ENCODE measurements at regions not wholly inside any gene's neighbourhood (a gene's known extent, or its start where the extent isn't known, plus 50 kb on each side); places are given as distances from the start of the nearest gene placed in this dataset.

DNA sequence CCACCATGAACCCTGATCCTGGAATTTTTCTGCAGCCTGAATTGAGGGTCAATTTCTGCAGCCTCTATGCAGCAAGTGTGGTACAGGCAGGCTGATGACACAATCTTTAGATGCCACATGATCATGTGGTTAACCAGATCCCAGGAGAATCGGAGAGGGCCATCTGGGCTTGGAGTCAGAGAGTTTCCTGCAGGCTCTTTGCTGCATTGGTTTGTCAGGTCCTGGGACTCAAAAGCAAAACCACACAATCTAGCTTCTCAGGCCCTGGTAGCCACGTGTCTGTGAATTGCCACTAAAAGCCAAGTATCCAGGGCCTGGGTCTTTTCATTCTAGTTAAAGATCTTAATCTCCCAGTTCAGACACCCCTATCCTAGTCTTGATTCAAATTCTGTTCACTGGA is 464.5 kb downstream of the BCOR start:
- 51% methylated on average over 2 of the region's 2 CpGs; no CpG with 5 or more reads in 1 of the 2 donors for WGBS, 2 donors (ENCODE audit: low coverage in 1 of 2)
- Histone ChIP-seq H3K27me3 (no peaks in the 10 kb centered on the region), H3K4me3 (no peak overlapping the region), H3K27ac (no peak overlapping the region), H3K36me3 (no peaks in the 10 kb centered on the region), H3K4me1 (no peaks in the 10 kb centered on the region), H3K9me3 (no peaks in the 10 kb centered on the region)
- in situ Hi-C loops (cut with MboI; ENCODE audit: low pct_ligation_motif_present in 1 of 4, low pct_unique_long_range_greater_than_20kb in 1 of 4, low sequenced_read_pairs in 3 of 4) (no loop called here), intact Hi-C loops (cut with DNase I; ENCODE audit: low total_unique reads) (loop anchor here (10.0 kb wide), 1 partner anchor 2002 kb away; no protein-coding TSS in a partner anchor)
- no peak for DNase-seq
- no peak for TF ChIP-seq EP300 (IDR thresholded peaks at IDR 0.05; ENCODE audit: low read depth)
- TF ChIP-seq POLR2A (IDR thresholded peaks at IDR 0.05): no peak
- TF ChIP-seq, protein P1, sequence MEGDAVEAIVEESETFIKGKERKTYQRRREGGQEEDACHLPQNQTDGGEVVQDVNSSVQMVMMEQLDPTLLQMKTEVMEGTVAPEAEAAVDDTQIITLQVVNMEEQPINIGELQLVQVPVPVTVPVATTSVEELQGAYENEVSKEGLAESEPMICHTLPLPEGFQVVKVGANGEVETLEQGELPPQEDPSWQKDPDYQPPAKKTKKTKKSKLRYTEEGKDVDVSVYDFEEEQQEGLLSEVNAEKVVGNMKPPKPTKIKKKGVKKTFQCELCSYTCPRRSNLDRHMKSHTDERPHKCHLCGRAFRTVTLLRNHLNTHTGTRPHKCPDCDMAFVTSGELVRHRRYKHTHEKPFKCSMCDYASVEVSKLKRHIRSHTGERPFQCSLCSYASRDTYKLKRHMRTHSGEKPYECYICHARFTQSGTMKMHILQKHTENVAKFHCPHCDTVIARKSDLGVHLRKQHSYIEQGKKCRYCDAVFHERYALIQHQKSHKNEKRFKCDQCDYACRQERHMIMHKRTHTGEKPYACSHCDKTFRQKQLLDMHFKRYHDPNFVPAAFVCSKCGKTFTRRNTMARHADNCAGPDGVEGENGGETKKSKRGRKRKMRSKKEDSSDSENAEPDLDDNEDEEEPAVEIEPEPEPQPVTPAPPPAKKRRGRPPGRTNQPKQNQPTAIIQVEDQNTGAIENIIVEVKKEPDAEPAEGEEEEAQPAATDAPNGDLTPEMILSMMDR (IDR thresholded peaks at IDR 0.05): no peak
- no peak for TF ChIP-seq POLR2AphosphoS5 (IDR thresholded peaks at IDR 0.05)

DNA sequence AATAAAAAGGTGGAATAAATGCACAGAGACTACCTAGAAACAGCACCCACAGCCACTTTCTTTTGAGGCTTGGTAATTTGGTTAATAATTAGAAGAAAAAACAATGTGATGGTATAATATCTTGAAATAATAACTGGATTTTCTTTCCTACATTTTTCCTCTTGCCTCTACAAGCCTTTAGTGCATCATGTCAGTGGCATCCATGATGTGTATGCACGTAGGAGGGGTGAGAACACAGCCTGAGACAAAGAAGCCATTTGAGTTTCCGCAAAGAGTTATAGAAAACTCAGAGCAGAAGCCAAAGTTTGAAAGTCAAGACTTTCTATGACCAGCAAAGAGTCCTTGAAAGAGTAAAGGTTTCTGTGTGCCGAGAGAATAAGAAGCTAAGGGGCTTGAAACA is 461.3 kb downstream of the BCOR start:
- Histone ChIP-seq H3K9me3 (no peaks in the 10 kb centered on the region), H3K4me1 (no peaks in the 10 kb centered on the region), H3K27me3 (no peaks in the 10 kb centered on the region), H3K27ac (no peak overlapping the region), H3K36me3 (no peaks in the 10 kb centered on the region), H3K4me3 (no peak overlapping the region)
- intact Hi-C loops (cut with DNase I; ENCODE audit: low total_unique reads): loop anchor here (10.0 kb wide), 1 partner anchor 1998 kb away; no protein-coding TSS in a partner anchor
- in situ Hi-C loops (cut with MboI; ENCODE audit: low pct_ligation_motif_present in 1 of 4, low pct_unique_long_range_greater_than_20kb in 1 of 4, low sequenced_read_pairs in 3 of 4): no loop called here
- TF ChIP-seq POLR2A (IDR thresholded peaks at IDR 0.05): no peak
- no peak for TF ChIP-seq POLR2AphosphoS5 (IDR thresholded peaks at IDR 0.05)
- TF ChIP-seq, protein P1 (IDR thresholded peaks at IDR 0.05): no peak
- TF ChIP-seq EP300 (IDR thresholded peaks at IDR 0.05; ENCODE audit: low read depth): no peak
- 94 to 100% methylated on average over 1 to 3 of the region's 3 CpGs for WGBS, 2 donors (ENCODE audit: low coverage in 1 of 2)
- DNase-seq: no peak

DNA sequence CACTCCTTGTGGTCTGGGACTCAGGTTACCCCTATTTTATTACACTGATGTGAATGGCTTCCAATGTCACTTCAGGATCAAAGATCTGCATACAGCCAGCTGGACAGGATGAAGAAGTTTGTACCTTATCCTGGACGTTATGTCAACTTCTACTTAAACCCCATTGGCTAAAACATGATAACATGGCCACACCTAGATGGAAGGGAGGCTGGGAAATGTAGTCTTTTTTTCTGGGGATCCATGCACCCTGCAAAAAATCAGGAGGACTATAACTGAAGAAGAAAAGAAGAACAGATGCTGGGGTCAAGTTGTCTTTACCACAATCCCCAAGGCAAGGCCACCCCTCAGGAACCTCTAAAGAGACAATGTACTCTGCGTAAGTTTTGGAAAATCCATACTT is 459.2 kb downstream of the BCOR start:
- H3K27me3 ChIP-seq: no peaks in the 10 kb centered on the region
- H3K36me3 ChIP-seq: no peaks in the 10 kb centered on the region
- in situ Hi-C loops (cut with MboI; ENCODE audit: low pct_ligation_motif_present in 1 of 4, low pct_unique_long_range_greater_than_20kb in 1 of 4, low sequenced_read_pairs in 3 of 4): no loop called here
- no peak for DNase-seq
- no peaks in the 10 kb centered on the region for H3K4me1 ChIP-seq
- no peak overlapping the region for H3K27ac ChIP-seq
- 56 to 100% methylated on average over 1 to 2 of the region's 2 CpGs for WGBS, 2 donors (ENCODE audit: low coverage in 1 of 2)
- H3K9me3 ChIP-seq: no peaks in the 10 kb centered on the region
- intact Hi-C loops (cut with DNase I; ENCODE audit: low total_unique reads): loop anchor here (10.0 kb wide), 1 partner anchor 1996 kb away; no protein-coding TSS in a partner anchor
- TF ChIP-seq POLR2AphosphoS5 (IDR thresholded peaks at IDR 0.05): no peak
- no peak overlapping the region for H3K4me3 ChIP-seq

DNA sequence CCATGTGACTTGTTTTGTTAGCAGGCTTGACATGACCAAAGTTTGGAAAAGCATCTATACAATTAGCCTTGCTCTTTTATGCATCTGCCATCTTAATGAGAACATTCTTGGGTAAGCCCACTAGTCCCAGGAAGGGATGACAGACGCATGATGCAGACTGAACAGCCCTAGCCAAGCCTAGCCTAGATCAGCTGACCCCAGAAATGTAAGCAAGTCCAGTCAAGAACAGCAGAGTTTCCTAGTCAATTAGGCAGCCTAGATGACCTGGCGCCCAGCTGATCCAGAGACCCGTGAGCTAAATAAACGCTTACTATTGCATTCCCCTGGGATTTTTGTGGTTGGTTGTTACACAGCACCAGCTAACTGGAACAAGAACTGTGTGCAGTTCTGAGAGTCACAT is 457.9 kb downstream of the BCOR start:
- 86% methylated on average over 4 of the region's 4 CpGs; no CpG with 5 or more reads in 1 of the 2 donors for WGBS, 2 donors (ENCODE audit: low coverage in 1 of 2)
- intact Hi-C loops (cut with DNase I; ENCODE audit: low total_unique reads): loop anchor here (10.0 kb wide), 1 partner anchor 1995 kb away; no protein-coding TSS in a partner anchor
- Histone ChIP-seq H3K4me3 (no peak overlapping the region), H3K27me3 (no peaks in the 10 kb centered on the region), H3K27ac (no peak overlapping the region), H3K9me3 (no peaks in the 10 kb centered on the region), H3K4me1 (no peaks in the 10 kb centered on the region), H3K36me3 (no peaks in the 10 kb centered on the region)
- TF ChIP-seq, protein P1 (IDR thresholded peaks at IDR 0.05): no peak
- in situ Hi-C loops (cut with MboI; ENCODE audit: low pct_ligation_motif_present in 1 of 4, low pct_unique_long_range_greater_than_20kb in 1 of 4, low sequenced_read_pairs in 3 of 4): no loop called here
- DNase-seq: no peak

DNA sequence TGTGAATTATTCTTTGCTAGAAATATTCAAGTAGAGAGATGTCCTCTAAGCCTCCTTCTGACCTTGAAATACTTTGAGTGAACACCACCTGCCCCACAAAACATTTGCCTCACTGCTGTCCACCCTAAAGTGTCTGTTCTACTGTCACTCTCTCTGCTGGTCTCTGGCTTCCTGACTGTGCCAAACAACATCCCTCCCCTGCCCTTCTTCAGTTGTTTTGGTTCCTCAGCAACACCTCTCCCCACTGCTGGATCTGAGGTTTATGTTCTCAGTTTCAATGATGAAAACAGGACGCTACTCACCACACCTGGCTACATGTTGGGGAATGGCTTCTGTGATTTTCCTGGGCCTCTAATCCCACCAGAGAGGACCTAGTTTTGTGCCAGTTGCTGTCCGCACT is 456.9 kb downstream of the BCOR start:
- Histone ChIP-seq H3K4me1 (no peaks in the 10 kb centered on the region), H3K4me3 (no peak overlapping the region), H3K27me3 (no peaks in the 10 kb centered on the region), H3K27ac (no peak overlapping the region), H3K36me3 (no peaks in the 10 kb centered on the region), H3K9me3 (no peaks in the 10 kb centered on the region)
- intact Hi-C loops (cut with DNase I; ENCODE audit: low total_unique reads): no loop called here
- 74% methylated on average over 2 of the region's 2 CpGs; no CpG with 5 or more reads in 1 of the 2 donors for WGBS, 2 donors (ENCODE audit: low coverage in 1 of 2)
- no peak for TF ChIP-seq POLR2AphosphoS5 (IDR thresholded peaks at IDR 0.05)
- TF ChIP-seq, protein P1 (IDR thresholded peaks at IDR 0.05): no peak
- TF ChIP-seq POLR2A (IDR thresholded peaks at IDR 0.05): no peak
- in situ Hi-C loops (cut with MboI; ENCODE audit: low pct_ligation_motif_present in 1 of 4, low pct_unique_long_range_greater_than_20kb in 1 of 4, low sequenced_read_pairs in 3 of 4): no loop called here
- DNase-seq: no peak

All from transverse colon (tissue), 4 donors.